HG03097 (cell line): ENCODE measurements at regions not wholly inside any gene's neighbourhood (a gene's known extent, or its start where the extent isn't known, plus 50 kb on each side); places are given as distances from the start of the nearest gene placed in this dataset.
"Not testable (repeated sequence)": the region's sequence is repeated elsewhere in the genome, so short reads cannot be mapped to it uniquely, and the experiment has no call there.

Source experiments
- ATAC-seq: cut with Tn5 transposase; IDR thresholded peaks from one replicate; pipeline ENCODE4 v1.9.1; 2021; ENCODE audit not compliant: unreplicated experiment, low FRiP score

- ATAC-seq, result no peak
These were observed 279.1 kb upstream of the ZEB2 start for GRCh38 chr2:144798989-144799388.

DNA sequence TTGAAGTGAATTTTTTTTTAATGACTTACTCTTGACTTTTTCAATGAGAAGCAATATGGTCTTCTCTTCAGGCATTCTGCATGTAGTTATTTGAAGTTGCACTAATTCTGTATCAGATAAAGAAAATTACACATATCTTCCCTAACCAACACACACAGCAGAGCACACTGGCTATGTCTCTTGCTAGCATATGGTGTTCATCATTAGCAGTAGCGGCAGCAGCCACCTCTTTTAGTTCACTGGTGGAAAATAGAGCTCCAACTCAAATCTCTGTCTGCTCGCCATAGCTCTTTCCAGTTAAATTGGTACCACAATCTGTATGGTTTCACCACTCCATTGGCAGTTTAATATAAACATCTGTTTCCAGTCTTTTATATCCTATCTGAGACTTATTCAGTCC is 278.1 kb upstream of the ZEB2 start:
- ATAC-seq, result no peak

- ATAC-seq, result no peak
These were observed 277.0 kb upstream of the ZEB2 start for GRCh38 chr2:144796936-144797335.

DNA sequence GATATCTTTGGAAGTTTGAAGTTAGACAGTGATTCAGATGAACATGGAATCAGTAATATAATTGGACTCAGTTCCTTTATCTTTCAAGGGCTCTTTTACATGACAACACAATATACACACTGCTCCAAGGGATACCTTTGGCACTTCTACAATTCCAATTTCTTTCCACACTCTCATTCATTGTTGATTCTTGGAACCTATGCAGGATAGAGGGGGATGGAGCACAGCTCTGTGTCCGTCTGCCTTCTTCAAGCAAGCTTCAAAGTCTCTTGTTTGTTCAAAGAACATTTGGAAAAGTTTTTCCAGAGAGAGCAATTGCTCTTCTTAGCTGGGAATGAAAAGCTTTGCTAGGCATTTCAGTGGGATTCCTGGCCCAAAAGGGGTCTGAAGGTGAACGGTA is 276.2 kb upstream of the ZEB2 start:
- ATAC-seq, result no peak

DNA sequence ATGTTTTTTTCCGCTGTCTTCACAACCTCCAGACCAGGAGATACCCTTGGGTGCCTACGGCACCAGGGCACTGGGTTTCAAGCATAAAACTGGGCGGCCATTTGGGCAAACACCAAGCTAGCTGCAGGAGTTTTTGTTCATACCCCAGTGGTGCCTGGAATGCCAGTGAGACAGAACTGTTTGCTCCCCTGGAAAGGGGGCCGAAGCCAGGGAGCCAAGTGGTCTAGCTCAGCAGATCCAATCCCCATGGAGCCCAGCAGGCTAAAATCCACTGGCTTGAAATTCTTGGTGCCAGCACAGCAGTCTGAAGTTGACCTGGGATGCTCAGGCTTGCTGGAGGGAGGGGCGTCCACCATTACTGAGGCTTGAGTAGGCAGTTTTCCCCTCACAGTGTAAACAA is 265.3 kb upstream of the ZEB2 start:
- no peak for ATAC-seq

GRCh38 chr2:144780983-144781382 is 261.1 kb upstream of the ZEB2 start:
- no peak for ATAC-seq

- no peak for ATAC-seq
These were observed 256.8 kb upstream of the ZEB2 start for GRCh38 chr2:144776766-144777165.

GRCh38 chr2:144774809-144775208 is 254.9 kb upstream of the ZEB2 start:
- no peak for ATAC-seq

GRCh38 chr2:144771348-144771747 is 251.4 kb upstream of the ZEB2 start:
- ATAC-seq, result no peak

- ATAC-seq, result no peak
These were observed 250.8 kb upstream of the ZEB2 start for GRCh38 chr2:144770616-144771230.

DNA sequence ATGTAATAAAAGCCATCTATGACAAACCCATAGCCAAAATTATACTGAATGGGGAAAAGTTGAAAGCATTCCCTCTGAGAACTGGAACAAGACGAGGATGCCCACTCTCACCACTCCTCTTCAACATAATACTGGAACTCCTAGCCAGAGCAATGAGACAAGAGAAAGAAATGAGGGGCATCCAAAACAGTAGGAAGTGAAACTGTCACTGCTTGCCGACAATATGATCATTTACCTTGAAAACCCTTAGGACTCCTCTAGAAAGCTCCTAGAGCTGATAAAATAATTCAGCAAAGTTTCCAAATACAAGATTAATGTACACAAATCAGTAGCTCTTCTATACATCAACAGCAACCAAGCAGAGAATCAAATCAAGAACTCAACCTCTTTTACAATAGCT is 241.0 kb upstream of the ZEB2 start:
- ATAC-seq, result not testable (repeated sequence)

GRCh38 chr2:144759746-144760145 is 239.8 kb upstream of the ZEB2 start:
- no peak for ATAC-seq

DNA sequence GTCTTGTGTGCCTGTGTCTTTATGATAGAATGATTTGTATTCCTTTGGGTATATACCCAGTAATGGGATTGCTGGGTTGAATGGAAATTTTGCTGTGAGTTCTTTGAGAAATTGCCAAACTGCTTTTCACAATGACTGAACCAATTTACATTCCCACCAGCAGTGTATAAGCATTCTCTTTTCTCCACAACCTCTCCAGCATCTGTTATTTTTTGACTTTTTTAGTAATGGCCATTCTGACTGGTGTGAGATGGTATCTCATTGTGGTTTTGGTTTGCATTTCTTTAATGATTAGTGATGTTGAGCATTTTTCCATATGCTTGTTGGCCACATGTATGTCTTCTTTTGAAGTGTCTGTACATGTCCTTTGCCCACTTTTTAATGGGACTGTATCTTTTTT is 238.3 kb upstream of the ZEB2 start:
- ATAC-seq, result not testable (repeated sequence)

DNA sequence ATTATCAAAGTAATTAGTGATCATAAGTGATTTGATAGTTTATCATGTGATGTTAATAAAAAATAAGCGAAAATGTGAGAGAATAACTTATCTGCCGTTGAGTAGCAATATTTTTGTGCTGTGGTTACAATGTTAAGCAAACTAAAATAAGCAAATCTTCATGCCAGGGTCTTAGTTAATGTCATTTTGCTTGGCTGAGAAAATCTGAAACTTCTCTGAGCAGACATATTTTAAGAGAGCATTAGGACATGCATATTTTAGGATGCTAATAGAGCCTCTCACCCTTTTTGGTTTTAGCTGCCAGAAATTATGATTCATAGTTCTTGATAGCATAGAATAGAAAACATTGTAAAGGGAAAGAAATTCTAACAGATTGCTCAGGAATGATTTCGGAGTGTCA is 233.5 kb upstream of the ZEB2 start:
- no peak for ATAC-seq

DNA sequence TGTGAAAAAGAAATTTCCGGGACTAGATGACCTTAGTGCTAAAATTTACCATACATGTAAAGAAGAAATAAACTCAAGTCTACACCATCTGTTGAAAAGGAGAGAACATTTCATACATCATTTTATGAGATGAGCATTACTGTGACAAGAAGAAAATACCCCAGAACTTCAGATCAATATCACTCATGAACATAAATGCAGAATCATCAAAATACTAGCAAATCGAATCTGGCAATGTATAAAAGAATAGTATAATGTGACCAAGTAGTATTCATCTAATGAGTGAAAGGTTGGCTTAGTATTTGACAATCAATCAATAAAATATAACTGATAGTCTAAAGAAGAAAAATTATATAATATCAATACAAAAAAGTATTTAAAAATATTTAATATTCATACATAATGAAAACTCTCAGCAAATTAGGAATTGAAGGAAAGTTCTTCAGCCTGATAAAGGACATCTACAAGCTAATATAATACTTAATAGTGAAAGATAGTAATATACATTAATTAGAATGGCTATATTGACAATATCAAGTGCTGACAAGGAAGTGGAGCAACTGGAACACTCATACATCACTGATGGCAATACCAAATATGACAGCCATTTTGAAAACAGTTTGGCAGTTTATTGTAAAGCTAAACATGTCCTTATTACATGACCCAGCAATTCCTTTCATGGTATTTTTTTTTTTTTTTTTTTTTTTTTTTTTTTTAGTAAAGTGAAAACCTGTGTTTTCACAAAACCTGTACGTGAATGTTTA is 231.4 kb upstream of the ZEB2 start:
- ATAC-seq, result no peak

DNA sequence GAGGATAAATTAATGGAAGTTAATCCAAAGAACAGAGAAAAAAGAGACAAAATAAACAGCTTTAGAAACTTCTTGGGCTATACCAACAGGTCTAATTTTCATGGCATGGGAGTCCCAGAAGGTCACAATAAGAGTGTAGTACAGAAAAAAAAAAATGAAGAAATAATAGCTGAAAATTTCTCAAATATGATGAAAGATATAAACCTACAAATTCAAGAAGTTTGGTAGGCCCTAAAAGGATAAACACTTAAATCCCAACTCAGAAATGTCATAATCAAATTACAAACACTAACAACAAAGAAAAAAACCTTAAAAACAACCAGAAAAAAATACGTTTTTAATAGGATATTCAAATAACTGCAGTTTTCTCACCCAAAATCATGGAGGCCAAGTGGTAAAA is 229.3 kb upstream of the ZEB2 start:
- ATAC-seq, result no peak

DNA sequence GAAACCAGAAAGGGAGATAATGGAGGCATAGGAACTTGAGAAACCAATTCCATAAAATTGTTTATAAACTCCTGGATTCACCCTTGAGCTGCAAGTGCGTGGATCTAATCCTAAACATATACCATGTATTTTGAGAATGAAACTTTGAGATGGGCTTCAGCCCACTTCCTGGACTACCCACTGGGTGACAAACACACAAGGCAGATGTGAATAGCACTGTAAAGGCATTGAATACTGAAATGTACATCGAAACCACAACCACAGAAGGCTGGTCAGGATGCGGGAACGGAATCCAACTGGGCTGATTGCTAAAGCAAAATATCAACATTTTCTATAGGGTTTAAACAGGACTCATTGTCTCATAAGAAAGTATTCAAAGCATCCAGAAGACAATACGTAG is 228.5 kb upstream of the ZEB2 start:
- no peak for ATAC-seq

DNA sequence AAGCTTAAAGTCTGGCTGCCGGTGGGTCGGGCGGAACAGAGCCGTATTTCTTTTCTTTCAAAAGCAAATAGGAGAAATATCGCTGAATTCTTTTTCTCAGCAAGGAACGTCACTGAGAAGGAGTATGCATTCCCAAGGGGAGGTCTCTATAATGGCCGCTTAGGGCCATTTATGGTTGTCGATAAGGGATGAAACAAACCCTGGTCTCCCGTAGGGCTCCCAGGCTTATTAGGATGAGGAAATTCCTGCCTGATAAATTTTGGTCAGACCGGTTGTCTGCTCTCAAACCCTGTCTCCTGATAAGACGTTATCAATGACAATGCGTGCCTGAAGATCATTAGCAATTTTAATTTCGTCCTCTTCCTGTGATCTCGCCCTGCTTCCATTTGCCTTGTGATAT is 227.7 kb upstream of the ZEB2 start:
- no peak for ATAC-seq

GRCh38 chr2:144745424-144745823 is 225.5 kb upstream of the ZEB2 start:
- no peak for ATAC-seq

- no peak for ATAC-seq
These were observed 218.8 kb upstream of the ZEB2 start for GRCh38 chr2:144738749-144739148.

GRCh38 chr2:144730711-144731110 is 210.8 kb upstream of the ZEB2 start:
- ATAC-seq, result no peak

- not testable (repeated sequence) for ATAC-seq
These were observed 204.5 kb upstream of the ZEB2 start for GRCh38 chr2:144724460-144724859.
